ENCODE measurements at regions not wholly inside any gene's neighbourhood (a gene's known extent, or its start where the extent isn't known, plus 50 kb on each side); places are given as distances from the start of the nearest gene placed in this dataset.

GRCh38 chr14:95811813-95812212 lies 64.8 kb upstream of the TUNAR start:
- ChIA-PET CTCF (interaction anchor here (0.6 to 1.5 kb wide), 3 partner anchors 12 to 1042 kb away, joined by 3 to 4 read pairs (median 3); no protein-coding TSS in a partner anchor), POLR2A (no interaction called here)
- Histone ChIP-seq H3K9ac (no peak overlapping the region), H4K20me1 (ENCODE audit: insufficient read depth) (no peaks in the 10 kb centered on the region), H3K9me2 (no peaks in the 10 kb centered on the region), H3K4me2 (no peak overlapping the region), H2AFZ (ENCODE audit: low read depth) (no peak overlapping the region), H3K79me2 (ENCODE audit: insufficient read depth) (no peaks in the 10 kb centered on the region), H3F3A (replicated peaks; ENCODE audit: insufficient read depth) (no peaks in the 10 kb centered on the region), H3K9me3 (no peaks in the 10 kb centered on the region), H3K4me3 (ENCODE audit: low read depth in 2 of 2, low read length in 1 of 2) (no peak overlapping the region), H3K27me3 (ENCODE audit: insufficient read depth) (no peaks in the 10 kb centered on the region), H3K27ac (ENCODE audit: low read depth in 2 of 2, low read length in 1 of 2) (no peak overlapping the region), H3K4me1 (ENCODE audit: control insufficient read depth in 1 of 2, insufficient read depth in 2 of 2, low read depth in 1 of 2, low read length in 1 of 2) (no peaks in the 10 kb centered on the region), H3K36me3 (replicated peaks in 1 of 2; ENCODE audit: control insufficient read depth in 1 of 2, insufficient read depth in 2 of 2, low read length in 1 of 2) (no peaks in the 10 kb centered on the region)
- TF ChIP-seq NRF1 (IDR thresholded peaks at IDR 0.05; ENCODE audit: low read depth, low read length) (no peak), MEF2A (IDR thresholded peaks at IDR 0.05; ENCODE audit: borderline replicate concordance, low read depth) (no peak), ZBTB33 (IDR thresholded peaks at IDR 0.05; ENCODE audit: borderline replicate concordance, low read depth) (no peak), YY1 (IDR thresholded peaks at IDR 0.05; ENCODE audit: low read depth) (no peak), USF2 (IDR thresholded peaks at IDR 0.05; ENCODE audit: borderline replicate concordance, low read depth, low read length) (no peak), TEAD4 (IDR thresholded peaks at IDR 0.05; ENCODE audit: borderline replicate concordance, insufficient read depth) (no peak), RAD21 (IDR thresholded peaks at IDR 0.05; ENCODE audit: low read length) (no peak), NFIC (IDR thresholded peaks at IDR 0.05; ENCODE audit: borderline replicate concordance) (no peak), CTCF (IDR thresholded peaks at IDR 0.05) (no peak), MAX (IDR thresholded peaks at IDR 0.05; ENCODE audit: low read depth) (no peak), REST (IDR thresholded peaks at IDR 0.05; ENCODE audit: low read depth, low read length) (no peak), RFX5 (IDR thresholded peaks at IDR 0.05; ENCODE audit: low read length) (no peak), TCF12 (IDR thresholded peaks at IDR 0.05) (no peak), GATA2 (CRISPR knock-in tag; IDR thresholded peaks at IDR 0.05) (no peak), CHD2 (IDR thresholded peaks at IDR 0.05; ENCODE audit: low read length, partially characterized antibody) (no peak), PBX3 (IDR thresholded peaks at IDR 0.05) (no peak), GABPA (IDR thresholded peaks at IDR 0.05; ENCODE audit: low read depth) (no peak), TAF1 (IDR thresholded peaks at IDR 0.05; ENCODE audit: borderline replicate concordance, low read depth, low read length) (no peak), RXRA (IDR thresholded peaks at IDR 0.05; ENCODE audit: borderline replicate concordance, low read depth) (no peak)
- DNase-seq, result no peak
- WGBS (ENCODE audit: low lambda C conversion rate), result 54% methylated on average over 4 of the region's 4 CpGs
